H9 (cell line): ENCODE measurements at regions not wholly inside any gene's neighbourhood (a gene's known extent, or its start where the extent isn't known, plus 50 kb on each side); places are given as distances from the start of the nearest gene placed in this dataset.

Experiments
- DNase-seq: peaks from one replicate; pipeline ENCODE4 v3.0.0-alpha.2; 2017
- H2AFZ ChIP-seq: one replicate; pipeline ENCODE4 v1.6.1; 2013; ENCODE audit warnings: mild to moderate bottlenecking, low read length, control low read depth, moderate library complexity
- H2AK5ac ChIP-seq: 2 replicates; pipeline ENCODE4 v1.6.1; 2013; ENCODE audit warnings: low read length, control low read depth, mixed read lengths; ENCODE audit not compliant: insufficient read length
- H2BK120ac ChIP-seq: one replicate; pipeline ENCODE4 v1.6.1; 2013; ENCODE audit warnings: low read depth, mild to moderate bottlenecking, low read length, control low read depth, inconsistent platforms; ENCODE audit not compliant: poor library complexity, severe bottlenecking
- H2BK12ac ChIP-seq: 2 replicates; pipeline ENCODE4 v1.6.1; 2013; ENCODE audit warnings: low read length, control low read depth, mixed read lengths, low read depth; ENCODE audit not compliant: insufficient read length
- H2BK15ac ChIP-seq: 2 replicates; pipeline ENCODE4 v1.6.1; 2013; ENCODE audit warnings: low read depth, low read length, control low read depth
- H2BK20ac ChIP-seq: one replicate; pipeline ENCODE4 v1.6.1; 2013; ENCODE audit warnings: low read depth, mild to moderate bottlenecking, low read length, control low read depth, inconsistent platforms; ENCODE audit not compliant: poor library complexity, severe bottlenecking
- H2BK5ac ChIP-seq: 2 replicates; pipeline ENCODE4 v1.6.1; 2013; ENCODE audit warnings: low read length, control low read depth, mixed read lengths; ENCODE audit not compliant: insufficient read length
- H3K14ac ChIP-seq: 2 replicates; pipeline ENCODE4 v1.6.1; 2013; ENCODE audit warnings: low read length, control low read depth; ENCODE audit not compliant: insufficient read depth
- H3K18ac ChIP-seq: 2 replicates; pipeline ENCODE4 v1.6.1; 2013; ENCODE audit warnings: low read depth, mild to moderate bottlenecking, mixed read lengths, low read length, control low read depth; ENCODE audit not compliant: insufficient read length
- H3K23ac ChIP-seq: 2 replicates; pipeline ENCODE4 v1.6.1; 2013; ENCODE audit warnings: low read length, control low read depth, mixed read lengths, low read depth; ENCODE audit not compliant: insufficient read length
- H3K23me2 ChIP-seq: 2 replicates; pipeline ENCODE4 v1.6.1; 2013; ENCODE audit warnings: low read depth, mild to moderate bottlenecking, mixed read lengths, low read length, control low read depth; ENCODE audit not compliant: insufficient read length, poor library complexity, severe bottlenecking
- H3K27ac ChIP-seq: 2 replicates; pipeline ENCODE4 v1.5.1; 2013; ENCODE audit warnings: low read length, control low read depth, mixed read lengths, low read depth; ENCODE audit not compliant: insufficient read length
- H3K27me3 ChIP-seq: 2 replicates; pipeline ENCODE4 v1.6.1; 2013; ENCODE audit warnings: low read length, control low read depth, inconsistent platforms; ENCODE audit not compliant: insufficient read depth
- H3K4ac ChIP-seq: 2 replicates; pipeline ENCODE4 v1.6.1; 2013; ENCODE audit warnings: low read depth, mild to moderate bottlenecking, control low read depth, inconsistent platforms, low read length, moderate library complexity
- H3K4me1 ChIP-seq: 2 replicates; pipeline ENCODE4 v1.6.1; 2013; ENCODE audit warnings: low read length, control low read depth, inconsistent platforms; ENCODE audit not compliant: insufficient read depth
- H3K4me2 ChIP-seq: 2 replicates; pipeline ENCODE4 v1.6.1; 2013; ENCODE audit warnings: low read length, control low read depth, mixed read lengths; ENCODE audit not compliant: insufficient read length, insufficient read depth
- H3K56ac ChIP-seq: 2 replicates; pipeline ENCODE4 v1.6.1; 2013; ENCODE audit warnings: low read depth, mild to moderate bottlenecking, mixed read lengths, low read length, control low read depth; ENCODE audit not compliant: insufficient read length
- H3K79me1 ChIP-seq: 2 replicates; pipeline ENCODE4 v1.6.1; 2013; ENCODE audit warnings: low read depth, mild to moderate bottlenecking, moderate library complexity, low read length, control low read depth, inconsistent platforms; ENCODE audit not compliant: insufficient read depth, poor library complexity, severe bottlenecking
- H3K79me2 ChIP-seq: 2 replicates; pipeline ENCODE4 v1.6.1; 2013; ENCODE audit warnings: low read length, control low read depth, inconsistent platforms; ENCODE audit not compliant: insufficient read depth
- H3K9ac ChIP-seq: 2 replicates; pipeline ENCODE4 v1.6.1; 2013; ENCODE audit warnings: low read length, control low read depth, mixed read lengths; ENCODE audit not compliant: insufficient read length; ENCODE audit errors: extremely low read depth
- H3K9me3 ChIP-seq: one replicate; pipeline ENCODE4 v1.6.1; 2013; ENCODE audit warnings: low read depth, low read length, inconsistent platforms; ENCODE audit not compliant: control insufficient read depth
- H3T11ph ChIP-seq: one replicate; pipeline ENCODE4 v1.6.1; 2013; ENCODE audit warnings: mild to moderate bottlenecking, low read length, control low read depth, inconsistent platforms
- H4K20me1 ChIP-seq: one replicate; pipeline ENCODE4 v1.6.1; 2013; ENCODE audit not compliant: control insufficient read depth, insufficient read length, insufficient read depth
- H4K5ac ChIP-seq: 2 replicates; pipeline ENCODE4 v1.6.1; 2013; ENCODE audit warnings: low read depth, mild to moderate bottlenecking, mixed read lengths, low read length, control low read depth; ENCODE audit not compliant: insufficient read length
- H4K8ac ChIP-seq: replicated peaks from 2 replicates; pipeline ENCODE4 v1.6.1; 2013; ENCODE audit warnings: low read length, control low read depth, mixed read lengths, low read depth; ENCODE audit not compliant: insufficient read length
- H4K91ac ChIP-seq: 2 replicates; pipeline ENCODE4 v1.6.1; 2013; ENCODE audit warnings: low read depth, mild to moderate bottlenecking, moderate library complexity, mixed read lengths, low read length, control low read depth; ENCODE audit not compliant: insufficient read length
- H3K27ac Mint-ChIP-seq, 3 experiments: 2 replicates in 2 of 3; 3 replicates in 1 of 3; pipeline ENCODE4 v1.8.0; 2020 to 2021; ENCODE audit warnings: mixed read lengths in 3 of 3, mild to moderate bottlenecking in 1 of 3, moderate library complexity in 1 of 3
- H3K27me3 Mint-ChIP-seq: 2 replicates; pipeline ENCODE4 v1.8.0; 2021; ENCODE audit warnings: low read depth, mild to moderate bottlenecking, moderate library complexity, mixed read lengths
- H3K36me3 Mint-ChIP-seq, 3 experiments: 2 replicates in 2 of 3; 3 replicates in 1 of 3; pipeline ENCODE4 v1.8.0; 2020 to 2021; ENCODE audit warnings: low read depth in 3 of 3, mixed read lengths in 3 of 3; ENCODE audit not compliant: insufficient read depth in 1 of 3
- H3K4me1 Mint-ChIP-seq, 2 experiments: 2 replicates each; pipeline ENCODE4 v1.8.0; 2020; ENCODE audit warnings: mixed read lengths in 2 of 2
- H3K4me3 Mint-ChIP-seq, 2 experiments: 2 replicates in 1 of 2; 3 replicates in 1 of 2; pipeline ENCODE4 v1.8.0; 2020 to 2021; ENCODE audit warnings: mild to moderate bottlenecking in 2 of 2, mixed read lengths in 2 of 2, moderate library complexity in 1 of 2
- H3K9me3 Mint-ChIP-seq, 2 experiments: 2 replicates in 1 of 2; 3 replicates in 1 of 2; pipeline ENCODE4 v1.8.0; 2020; ENCODE audit warnings: mild to moderate bottlenecking in 2 of 2, mixed read lengths in 2 of 2, moderate library complexity in 1 of 2
- WGBS: extraction: QIAGEN DNeasy Blood & Tissue Kit; methylation state at CpG from one replicate; pipeline ENCODE4 v1.1.7; 2013; ENCODE audit warnings: missing lambda C conversion rate, low lambda C conversion rate, mixed read lengths; ENCODE audit not compliant: insufficient read length; ENCODE audit errors: extremely low coverage; 5-methylcytosine and 5-hydroxymethylcytosine counted together
- TF ChIP-seq, protein P1 (sequence below): fragments of 200-600 bp; sonication (generic); conservative IDR thresholded peaks from 3 replicates; pipeline ENCODE4 v1.8.0; 2021; ENCODE audit warnings: antibody characterized with exemption, mild to moderate bottlenecking

DNA sequence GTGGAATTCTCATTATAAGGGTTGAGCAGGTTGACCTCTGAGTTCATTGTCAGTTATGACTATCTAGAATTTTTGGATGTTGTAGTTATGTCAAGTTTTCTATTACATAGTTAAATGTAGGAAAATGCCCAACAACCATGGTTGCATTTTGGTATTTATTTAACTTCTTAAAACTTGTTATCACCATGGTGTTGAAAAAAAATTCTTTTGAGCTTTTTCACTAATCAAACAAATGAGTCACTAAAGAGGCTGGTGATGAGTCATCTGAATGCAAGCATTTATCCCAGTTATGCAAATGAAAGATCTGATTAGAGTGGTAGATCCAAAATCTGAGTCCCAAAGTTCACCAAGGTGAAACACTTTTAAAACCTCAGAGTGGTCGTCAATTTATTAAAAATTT is 624.7 kb upstream of the IGFBP3 start:
- no peak for DNase-seq
- Histone ChIP-seq H3K56ac (no peak overlapping the region), H2BK12ac (no peak overlapping the region), H3K14ac (no peak overlapping the region), H3K79me2 (no peaks in the 10 kb centered on the region), H2AK5ac (no peak overlapping the region), H2BK120ac (no peak overlapping the region), H2AFZ (no peak overlapping the region), H2BK5ac (no peak overlapping the region), H3T11ph (no peak overlapping the region), H4K5ac (no peak overlapping the region), H4K20me1 (no peaks in the 10 kb centered on the region), H3K23me2 (no peaks in the 10 kb centered on the region), H3K23ac (no peak overlapping the region), H3K27me3 (no peaks in the 10 kb centered on the region), H2BK20ac (no peak overlapping the region), H3K4ac (no peak overlapping the region), H3K18ac (no peak overlapping the region), H3K4me2 (no peak overlapping the region), H3K27ac (no peak overlapping the region), H3K9ac (no peak overlapping the region), H4K8ac (no peak overlapping the region), H3K79me1 (no peaks in the 10 kb centered on the region), H3K9me3 (no peaks in the 10 kb centered on the region), H2BK15ac (no peak overlapping the region), H4K91ac (no peak overlapping the region), H3K4me1 (no peaks in the 10 kb centered on the region)
- H3K4me3 Mint-ChIP-seq: no peak overlapping the region
- no peak overlapping the region for H3K27ac Mint-ChIP-seq
- H3K36me3 Mint-ChIP-seq: no peaks in the 10 kb centered on the region
- H3K27me3 Mint-ChIP-seq: no peaks in the 10 kb centered on the region
- no peaks in the 10 kb centered on the region for H3K9me3 Mint-ChIP-seq
- no CpG with 5 or more reads among the region's 1 CpG for WGBS
- TF ChIP-seq, protein P1, sequence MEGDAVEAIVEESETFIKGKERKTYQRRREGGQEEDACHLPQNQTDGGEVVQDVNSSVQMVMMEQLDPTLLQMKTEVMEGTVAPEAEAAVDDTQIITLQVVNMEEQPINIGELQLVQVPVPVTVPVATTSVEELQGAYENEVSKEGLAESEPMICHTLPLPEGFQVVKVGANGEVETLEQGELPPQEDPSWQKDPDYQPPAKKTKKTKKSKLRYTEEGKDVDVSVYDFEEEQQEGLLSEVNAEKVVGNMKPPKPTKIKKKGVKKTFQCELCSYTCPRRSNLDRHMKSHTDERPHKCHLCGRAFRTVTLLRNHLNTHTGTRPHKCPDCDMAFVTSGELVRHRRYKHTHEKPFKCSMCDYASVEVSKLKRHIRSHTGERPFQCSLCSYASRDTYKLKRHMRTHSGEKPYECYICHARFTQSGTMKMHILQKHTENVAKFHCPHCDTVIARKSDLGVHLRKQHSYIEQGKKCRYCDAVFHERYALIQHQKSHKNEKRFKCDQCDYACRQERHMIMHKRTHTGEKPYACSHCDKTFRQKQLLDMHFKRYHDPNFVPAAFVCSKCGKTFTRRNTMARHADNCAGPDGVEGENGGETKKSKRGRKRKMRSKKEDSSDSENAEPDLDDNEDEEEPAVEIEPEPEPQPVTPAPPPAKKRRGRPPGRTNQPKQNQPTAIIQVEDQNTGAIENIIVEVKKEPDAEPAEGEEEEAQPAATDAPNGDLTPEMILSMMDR: no peak
- H3K4me1 Mint-ChIP-seq: peaks cover 7 to 10% of the 10 kb centered on the region in 2 experiments
